ENCODE measurements at regions not wholly inside any gene's neighbourhood (a gene's known extent, or its start where the extent isn't known, plus 50 kb on each side); places are given as distances from the start of the nearest gene placed in this dataset.

GRCh38 chr5:16245956-16246355 is 66.4 kb upstream of the MARCHF11 start:
- TF ChIP-seq EZH2 (IDR thresholded peaks at IDR 0.05) (no peak), POLR2AphosphoS5 (IDR thresholded peaks at IDR 0.05; ENCODE audit: borderline replicate concordance, low read depth, low read length) (no peak)
